NCI-H1092 treated with DMSO at 0.1 percent for 48 hours (cell line): ENCODE measurements at regions not wholly inside any gene's neighbourhood (a gene's known extent, or its start where the extent isn't known, plus 50 kb on each side); places are given as distances from the start of the nearest gene placed in this dataset.
"Not testable (repeated sequence)": the region's sequence is repeated elsewhere in the genome, so short reads cannot be mapped to it uniquely, and the experiment has no call there.

Source experiments
- DNase-seq: peaks from one replicate; lab custom pipeline; 2025; lab: John Stamatoyannopoulos, UW

GRCh38 chr17:20944014-20944865 is 98.6 kb downstream of the USP22 start:
- peak; percentile 14 for DNase-seq

- not testable (repeated sequence) for DNase-seq
These were observed 95.1 kb downstream of the USP22 start for GRCh38 chr17:20947708-20948107.

DNA sequence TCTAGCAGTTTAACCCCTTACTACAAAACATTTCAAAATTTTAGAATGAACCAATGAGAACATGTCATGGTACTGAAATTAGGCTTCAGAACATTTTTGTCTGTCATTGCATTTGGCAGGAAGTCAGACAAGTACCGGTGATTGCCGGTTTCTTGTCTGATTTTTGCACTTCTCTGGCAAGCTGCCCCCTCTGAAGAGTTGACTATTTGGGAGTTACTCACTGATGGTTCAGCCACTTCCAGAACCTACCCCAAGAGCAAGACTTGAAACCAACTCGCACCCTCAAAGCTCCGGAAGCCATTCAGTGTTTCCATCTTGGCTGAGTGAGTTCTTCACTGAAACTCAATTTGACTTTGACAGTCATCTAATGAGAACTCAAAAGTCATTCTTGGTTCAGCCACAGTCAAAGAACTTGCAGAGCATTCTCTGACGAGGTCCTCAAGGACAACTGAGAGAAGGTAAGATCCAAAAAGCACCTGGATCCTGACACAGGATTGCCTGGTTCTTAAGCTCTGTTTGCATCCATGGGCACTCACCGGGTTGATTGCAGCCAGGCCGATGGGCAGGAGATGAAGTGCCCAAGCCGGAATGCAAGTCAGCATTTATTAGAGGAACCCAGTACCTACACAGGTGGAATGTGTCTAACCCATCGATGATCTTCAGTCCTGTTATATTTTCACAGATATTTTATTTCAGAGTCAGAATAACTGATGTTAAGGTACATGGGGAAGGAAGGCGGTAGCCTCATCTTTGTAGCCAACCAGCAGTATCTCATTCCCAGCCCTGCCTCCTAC is 93.6 kb downstream of the USP22 start:
- no peak for DNase-seq
